IMR-90 (cell line): ENCODE measurements at regions not wholly inside any gene's neighbourhood (a gene's known extent, or its start where the extent isn't known, plus 50 kb on each side); places are given as distances from the start of the nearest gene placed in this dataset.

Experiments used
- ATAC-seq: fragments of 200-7000 bp; cut with Tn5 transposase; 2 replicates; pipeline ENCODE4 v1.9.1; 2020; ENCODE audit warnings: low read depth, mild to moderate bottlenecking, moderate library complexity
- BruUV-seq: library from RNA; stranded (reverse); fragments of 400-500 nt; replicated peaks from 2 replicates; lab custom pipeline; 2021; lab: Mats Ljungman, UMichigan
- CTCF ChIA-PET: fragments of 300-600 bp; formaldehyde crosslinking; extraction: SDS; loops from one replicate; lab custom pipeline; 2021; ENCODE audit warnings: antibody characterized with exemption; lab: Yijun Ruan, JAX
- POLR2A ChIA-PET: fragments of 300-600 bp; sonication (Branson Sonifier 250); formaldehyde crosslinking; loops from one replicate; lab custom pipeline; 2022; ENCODE audit warnings: antibody characterized with exemption; ENCODE audit not compliant: unreplicated experiment; lab: Charles Lee
- DNase-seq: peaks from one replicate; pipeline ENCODE4 v3.0.0; 2013
- H2AFZ ChIP-seq: replicated peaks from 2 replicates; pipeline ENCODE3; 2013; ENCODE audit warnings: low read length, mild to moderate bottlenecking; ENCODE audit not compliant: poor library complexity
- H2AK5ac ChIP-seq: 2 replicates; pipeline ENCODE4 v1.6.1; 2013; ENCODE audit warnings: low read depth, low read length, inconsistent platforms
- H2AK9ac ChIP-seq: replicated peaks from 2 replicates; pipeline ENCODE3; 2013; ENCODE audit warnings: mild to moderate bottlenecking, low read depth, low read length, moderate library complexity; ENCODE audit not compliant: poor library complexity
- H2BK120ac ChIP-seq: 2 replicates; pipeline ENCODE4 v1.6.1; 2013; ENCODE audit warnings: low read depth, low read length, inconsistent platforms
- H2BK15ac ChIP-seq: 3 replicates; pipeline ENCODE4 v1.6.1; 2013; ENCODE audit warnings: low read depth, low read length, inconsistent platforms
- H2BK20ac ChIP-seq: 2 replicates; pipeline ENCODE4 v1.6.1; 2013; ENCODE audit warnings: low read depth, mild to moderate bottlenecking, inconsistent platforms, low read length, moderate library complexity
- H2BK5ac ChIP-seq: 2 replicates; pipeline ENCODE4 v1.6.1; 2013; ENCODE audit warnings: mild to moderate bottlenecking, low read depth, low read length, inconsistent platforms; ENCODE audit not compliant: poor library complexity, severe bottlenecking
- H3K14ac ChIP-seq: replicated peaks from 2 replicates; pipeline ENCODE4 v1.6.1; 2013; ENCODE audit warnings: low read depth, low read length, inconsistent platforms
- H3K18ac ChIP-seq: 2 replicates; pipeline ENCODE4 v1.6.1; 2013; ENCODE audit warnings: low read depth, low read length, control low read depth
- H3K23ac ChIP-seq: 2 replicates; pipeline ENCODE4 v1.6.1; 2013; ENCODE audit warnings: low read depth, low read length, inconsistent platforms
- H3K27ac ChIP-seq: 2 replicates; pipeline ENCODE4 v1.5.1; 2013; ENCODE audit warnings: mild to moderate bottlenecking, control low read depth, low read length; ENCODE audit not compliant: insufficient read depth
- H3K27me3 ChIP-seq: 2 replicates; pipeline ENCODE4 v1.6.1; 2013; ENCODE audit warnings: low read length; ENCODE audit not compliant: control insufficient read depth, insufficient read depth
- H3K36me3 ChIP-seq: 2 replicates; pipeline ENCODE4 v1.6.1; 2013; ENCODE audit warnings: low read length, mixed read lengths; ENCODE audit not compliant: control insufficient read depth, insufficient read depth
- H3K4ac ChIP-seq: 2 replicates; pipeline ENCODE4 v1.6.1; 2013; ENCODE audit warnings: low read depth, low read length, inconsistent platforms
- H3K4me1 ChIP-seq: 2 replicates; pipeline ENCODE4 v1.6.1; 2013; ENCODE audit warnings: low read length, mixed read lengths; ENCODE audit not compliant: control insufficient read depth, insufficient read depth
- H3K4me2 ChIP-seq: 2 replicates; pipeline ENCODE4 v1.6.1; 2013; ENCODE audit warnings: low read depth, mild to moderate bottlenecking, control low read depth, low read length, moderate library complexity
- H3K4me3 ChIP-seq: 2 replicates; pipeline ENCODE4 v1.5.1; 2013; ENCODE audit warnings: low read depth, mild to moderate bottlenecking, control low read depth, low read length, moderate library complexity; ENCODE audit not compliant: insufficient read depth
- H3K56ac ChIP-seq: 2 replicates; pipeline ENCODE4 v1.6.1; 2013; ENCODE audit warnings: low read length, inconsistent platforms; ENCODE audit not compliant: insufficient read depth; ENCODE audit errors: extremely low read depth
- H3K79me1 ChIP-seq, 2 experiments: 2 replicates each; pipeline ENCODE4 v1.6.1; 2013; ENCODE audit warnings: low read length in 2 of 2, inconsistent platforms in 1 of 2, low read depth in 1 of 2
- H3K9ac ChIP-seq: 2 replicates; pipeline ENCODE4 v1.6.1; 2013; ENCODE audit warnings: low read depth, low read length, control low read depth
- H3K9me1 ChIP-seq: 2 replicates; pipeline ENCODE4 v1.6.1; 2013; ENCODE audit warnings: low read length, inconsistent platforms; ENCODE audit not compliant: insufficient read depth
- H3K9me3 ChIP-seq: 2 replicates; pipeline ENCODE4 v1.6.1; 2013; ENCODE audit warnings: low read length; ENCODE audit not compliant: control insufficient read depth, insufficient read depth
- H4K20me1 ChIP-seq: 2 replicates; pipeline ENCODE4 v1.6.1; 2013; ENCODE audit warnings: low read length, inconsistent platforms; ENCODE audit not compliant: insufficient read depth
- H4K5ac ChIP-seq: 2 replicates; pipeline ENCODE4 v1.6.1; 2013; ENCODE audit warnings: mild to moderate bottlenecking, low read depth, low read length, control low read depth
- H4K8ac ChIP-seq, 2 experiments: 2 replicates each; pipeline ENCODE4 v1.6.1; 2013; ENCODE audit warnings: low read depth in 2 of 2, low read length in 2 of 2, control low read depth in 1 of 2, inconsistent platforms in 1 of 2
- H4K91ac ChIP-seq: 2 replicates; pipeline ENCODE4 v1.6.1; 2013; ENCODE audit warnings: low read depth, low read length, inconsistent platforms; ENCODE audit not compliant: insufficient read depth
- BHLHE40 ChIP-seq: fragments of 150-350 bp; IDR thresholded peaks from 2 replicates; pipeline ENCODE4 v1.6.1; 2016; ENCODE audit warnings: mild to moderate bottlenecking, low read depth, low read length
- CEBPB ChIP-seq: IDR thresholded peaks from 2 replicates; pipeline ENCODE4 v1.6.1; 2012; ENCODE audit warnings: low read depth, low read length, improper control_type of control experiment
- CHD1 ChIP-seq: IDR thresholded peaks from 2 replicates; pipeline ENCODE4 v1.6.1; 2012; ENCODE audit warnings: low read depth, low read length, improper control_type of control experiment
- FOS ChIP-seq: fragments of 150-350 bp; IDR thresholded peaks from 2 replicates; pipeline ENCODE4 v1.6.1; 2016; ENCODE audit warnings: low read depth, low read length
- MAFK ChIP-seq: IDR thresholded peaks from 2 replicates; pipeline ENCODE4 v1.6.1; 2012; ENCODE audit warnings: low read depth, low read length, improper control_type of control experiment
- MAZ ChIP-seq: IDR thresholded peaks from 2 replicates; pipeline ENCODE4 v1.6.1; 2012; ENCODE audit warnings: low read depth, mild to moderate bottlenecking, low read length, improper control_type of control experiment, moderate library complexity, borderline replicate concordance
- MXI1 ChIP-seq: IDR thresholded peaks from 2 replicates; pipeline ENCODE4 v1.6.1; 2012; ENCODE audit warnings: low read depth, mild to moderate bottlenecking, low read length, moderate library complexity, borderline replicate concordance
- NFE2L2 ChIP-seq: fragments of 150-350 bp; IDR thresholded peaks from 2 replicates; pipeline ENCODE4 v1.6.1; 2016; ENCODE audit warnings: low read depth, mild to moderate bottlenecking, low read length
- POLR2A ChIP-seq: IDR thresholded peaks from 2 replicates; pipeline ENCODE4 v1.6.1; 2012; ENCODE audit warnings: mild to moderate bottlenecking, low read depth, low read length
- RAD21 ChIP-seq: IDR thresholded peaks from 2 replicates; pipeline ENCODE4 v1.6.1; 2012; ENCODE audit warnings: low read length, improper control_type of control experiment
- RCOR1 ChIP-seq: IDR thresholded peaks from 2 replicates; pipeline ENCODE4 v1.6.1; 2012; ENCODE audit warnings: mild to moderate bottlenecking, low read length, improper control_type of control experiment; ENCODE audit not compliant: insufficient replicate concordance
- RFX5 ChIP-seq: IDR thresholded peaks from 2 replicates; pipeline ENCODE4 v1.8.0; 2012; ENCODE audit warnings: low read depth, mild to moderate bottlenecking, low read length, moderate library complexity
- SMC3 ChIP-seq: fragments of 150-350 bp; IDR thresholded peaks from 2 replicates; pipeline ENCODE4 v1.6.1; 2016; ENCODE audit warnings: low read depth, mild to moderate bottlenecking, antibody characterized with exemption, low read length, moderate library complexity
- WGBS, 2 experiments: methylation state at CpG; one replicate each; pipeline versions ENCODE4 v1.1.5 to v1.1.7; 2013; ENCODE audit warnings: missing lambda C conversion rate in 2 of 2; ENCODE audit not compliant: insufficient read length in 1 of 2; ENCODE audit errors: extremely low coverage in 2 of 2; 5-methylcytosine and 5-hydroxymethylcytosine counted together
- dilution Hi-C: fragments of 300-500 bp; cut with HindIII; formaldehyde crosslinking; loops from one replicate; pipeline ENCODE4 v1.14.3; 2018; ENCODE audit warnings: low sequenced_read_pairs; ENCODE audit not compliant: unreplicated experiment
- in situ Hi-C: fragments of 300-500 bp; cut with MboI; formaldehyde crosslinking; loops from 3 replicates; pipeline ENCODE4 v1.14.3; 2019; ENCODE audit warnings: low sequenced_read_pairs, inconsistent platforms, mixed read lengths
- intact Hi-C: fragments of 100-400 bp; cut with micrococcal nuclease; formaldehyde crosslinking; loops from 2 replicates; pipeline ENCODE4 v1.10.0; 2022
- TF ChIP-seq, protein P1 (sequence below): fragments of 150-350 bp; IDR thresholded peaks from 2 replicates; pipeline ENCODE4 v1.6.1; 2017; ENCODE audit warnings: mild to moderate bottlenecking, antibody characterized with exemption, low read length, low read depth
- TF ChIP-seq, protein P2 (sequence below): conservative IDR thresholded peaks from 2 replicates; pipeline ENCODE4 v1.5.1; 2012; ENCODE audit warnings: mild to moderate bottlenecking, low read depth, low read length, improper control_type of control experiment
- TF ChIP-seq, protein P3 (sequence below): fragments of 150-350 bp; IDR thresholded peaks from 2 replicates; pipeline ENCODE4 v1.6.1; 2016; ENCODE audit warnings: low read depth, mild to moderate bottlenecking, low read length, moderate library complexity, borderline replicate concordance

DNA sequence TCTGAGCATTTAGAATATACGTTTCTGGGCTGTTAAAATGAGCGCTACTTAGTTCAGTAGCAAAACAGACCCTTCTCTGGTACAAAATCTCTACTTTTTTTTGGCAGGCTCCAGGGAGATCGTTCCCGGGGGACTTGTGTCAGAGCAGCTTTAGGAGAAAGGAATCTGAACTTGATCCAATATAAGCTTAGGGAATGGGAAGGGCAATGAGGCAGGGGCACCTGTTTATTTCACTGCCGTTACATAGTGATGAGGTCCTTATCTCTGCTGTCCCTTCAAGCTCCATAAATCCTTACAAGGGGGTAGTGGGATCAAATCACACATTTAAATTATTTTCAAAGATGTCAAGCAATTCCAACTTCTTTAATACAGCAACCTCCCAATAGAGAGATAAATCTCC, 128.7 kb upstream of the BNIP2 start:
- Histone ChIP-seq H4K20me1 (no peaks in the 10 kb centered on the region), H3K14ac (no peak overlapping the region), H2BK15ac (no peak overlapping the region), H3K23ac (no peak overlapping the region), H2BK20ac (no peak overlapping the region), H4K8ac (no peak overlapping the region), H2AFZ (no peak overlapping the region), H2AK9ac (no peak overlapping the region), H3K79me1 (no peaks in the 10 kb centered on the region), H3K4me3 (no peak overlapping the region), H3K56ac (no peak overlapping the region), H3K9me1 (no peaks in the 10 kb centered on the region), H2AK5ac (no peak overlapping the region), H2BK120ac (no peak overlapping the region), H3K4ac (no peak overlapping the region), H2BK5ac (no peak overlapping the region), H3K9me3 (no peaks in the 10 kb centered on the region), H3K36me3 (no peaks in the 10 kb centered on the region), H3K9ac (no peak overlapping the region), H3K18ac (no peak overlapping the region), H3K27ac (no peak overlapping the region), H3K27me3 (peaks cover 2% of the 10 kb centered on the region; the same call in 1 of the 2 replicates), H3K4me2 (no peak overlapping the region), H3K4me1 (no peaks in the 10 kb centered on the region), H4K5ac (no peak overlapping the region), H4K91ac (no peak overlapping the region)
- ChIA-PET CTCF (interaction anchor here (0.7 kb wide), 1 partner anchor 15 kb away, joined by 3 read pairs; no protein-coding TSS in a partner anchor), POLR2A (no interaction called here)
- no CpG with 5 or more reads among the region's 5 CpGs for WGBS, 2 experiments
- in situ Hi-C loops (no loop called here), dilution Hi-C loops (no loop called here), intact Hi-C loops (no loop called here)
- DNase-seq (no peak), ATAC-seq (no peak)
- no TSS peak for BruUV-seq
- TF ChIP-seq SMC3 (no peak), MXI1 (no peak), FOS (no peak), RFX5 (no peak), RCOR1 (no peak), CEBPB (no peak), MAZ (no peak), MAFK (no peak), CHD1 (no peak), BHLHE40 (no peak), POLR2A (no peak), RAD21 (no peak), NFE2L2 (no peak)
- TF ChIP-seq, protein P1, sequence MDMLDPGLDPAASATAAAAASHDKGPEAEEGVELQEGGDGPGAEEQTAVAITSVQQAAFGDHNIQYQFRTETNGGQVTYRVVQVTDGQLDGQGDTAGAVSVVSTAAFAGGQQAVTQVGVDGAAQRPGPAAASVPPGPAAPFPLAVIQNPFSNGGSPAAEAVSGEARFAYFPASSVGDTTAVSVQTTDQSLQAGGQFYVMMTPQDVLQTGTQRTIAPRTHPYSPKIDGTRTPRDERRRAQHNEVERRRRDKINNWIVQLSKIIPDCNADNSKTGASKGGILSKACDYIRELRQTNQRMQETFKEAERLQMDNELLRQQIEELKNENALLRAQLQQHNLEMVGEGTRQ = no peak
- TF ChIP-seq, protein P2, sequence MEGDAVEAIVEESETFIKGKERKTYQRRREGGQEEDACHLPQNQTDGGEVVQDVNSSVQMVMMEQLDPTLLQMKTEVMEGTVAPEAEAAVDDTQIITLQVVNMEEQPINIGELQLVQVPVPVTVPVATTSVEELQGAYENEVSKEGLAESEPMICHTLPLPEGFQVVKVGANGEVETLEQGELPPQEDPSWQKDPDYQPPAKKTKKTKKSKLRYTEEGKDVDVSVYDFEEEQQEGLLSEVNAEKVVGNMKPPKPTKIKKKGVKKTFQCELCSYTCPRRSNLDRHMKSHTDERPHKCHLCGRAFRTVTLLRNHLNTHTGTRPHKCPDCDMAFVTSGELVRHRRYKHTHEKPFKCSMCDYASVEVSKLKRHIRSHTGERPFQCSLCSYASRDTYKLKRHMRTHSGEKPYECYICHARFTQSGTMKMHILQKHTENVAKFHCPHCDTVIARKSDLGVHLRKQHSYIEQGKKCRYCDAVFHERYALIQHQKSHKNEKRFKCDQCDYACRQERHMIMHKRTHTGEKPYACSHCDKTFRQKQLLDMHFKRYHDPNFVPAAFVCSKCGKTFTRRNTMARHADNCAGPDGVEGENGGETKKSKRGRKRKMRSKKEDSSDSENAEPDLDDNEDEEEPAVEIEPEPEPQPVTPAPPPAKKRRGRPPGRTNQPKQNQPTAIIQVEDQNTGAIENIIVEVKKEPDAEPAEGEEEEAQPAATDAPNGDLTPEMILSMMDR = no peak
- TF ChIP-seq, protein P3, sequence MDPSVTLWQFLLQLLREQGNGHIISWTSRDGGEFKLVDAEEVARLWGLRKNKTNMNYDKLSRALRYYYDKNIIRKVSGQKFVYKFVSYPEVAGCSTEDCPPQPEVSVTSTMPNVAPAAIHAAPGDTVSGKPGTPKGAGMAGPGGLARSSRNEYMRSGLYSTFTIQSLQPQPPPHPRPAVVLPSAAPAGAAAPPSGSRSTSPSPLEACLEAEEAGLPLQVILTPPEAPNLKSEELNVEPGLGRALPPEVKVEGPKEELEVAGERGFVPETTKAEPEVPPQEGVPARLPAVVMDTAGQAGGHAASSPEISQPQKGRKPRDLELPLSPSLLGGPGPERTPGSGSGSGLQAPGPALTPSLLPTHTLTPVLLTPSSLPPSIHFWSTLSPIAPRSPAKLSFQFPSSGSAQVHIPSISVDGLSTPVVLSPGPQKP = no peak
